B cell (primary cell): ENCODE measurements at regions not wholly inside any gene's neighbourhood (a gene's known extent, or its start where the extent isn't known, plus 50 kb on each side); places are given as distances from the start of the nearest gene placed in this dataset.

Source experiments
- ATAC-seq: fragments of 200-7000 bp; cut with Tn5 transposase; one replicate; pipeline ENCODE4 v1.10.0; 2021; ENCODE audit warnings: low read depth, mild to moderate bottlenecking, moderate number of reproducible peaks, moderate library complexity
- CTCF ChIA-PET: fragments of 350-600 bp; sonication (Branson Sonifier 250); formaldehyde crosslinking; loops from one replicate; lab custom pipeline; 2021; ENCODE audit warnings: antibody characterized with exemption, inconsistent platforms; lab: Charles Lee
- POLR2A ChIA-PET: fragments of 350-600 bp; sonication (Branson Sonifier 250); formaldehyde crosslinking; loops from one replicate; lab custom pipeline; 2021; ENCODE audit warnings: antibody characterized with exemption; lab: Charles Lee
- DNase-seq: peaks from one replicate; pipeline ENCODE4 v3.0.0; 2013
- H2AFZ ChIP-seq: 2 replicates; pipeline ENCODE4 v1.6.1; 2012; ENCODE audit warnings: mild to moderate bottlenecking, low read depth, low read length; ENCODE audit not compliant: insufficient read depth, poor library complexity, severe bottlenecking
- H3K27ac ChIP-seq, 2 donors: 1 replicate in 1 of 2; 2 replicates in 1 of 2; pipeline ENCODE4 v1.5.1; 2012 to 2013; ENCODE audit warnings: low read length in 2 of 2, mild to moderate bottlenecking in 2 of 2, moderate library complexity in 1 of 2
- H3K27me3 ChIP-seq, 4 experiments: fragments of 200-600 bp in 1 of 4; sonication (generic) in 1 of 4; replicated peaks in 1 of 4; 1 replicate in 2 of 4; 2 replicates in 2 of 4; pipeline versions ENCODE4 v1.6.1 to v1.7.0; 2013 to 2016; ENCODE audit warnings: low read length in 3 of 4, mild to moderate bottlenecking in 2 of 4, mixed read lengths in 1 of 4, moderate library complexity in 1 of 4; ENCODE audit not compliant: insufficient read depth in 4 of 4, control insufficient read depth in 3 of 4; ENCODE audit errors: control extremely low read depth in 1 of 4
- H3K36me3 ChIP-seq, 2 experiments: replicated peaks in 1 of 2; 1 replicate in 1 of 2; 2 replicates in 1 of 2; pipeline versions ENCODE4 v1.6.1 to v1.7.1; 2013; ENCODE audit warnings: low read length in 1 of 2; ENCODE audit not compliant: insufficient read depth in 2 of 2, control insufficient read depth in 1 of 2; ENCODE audit errors: control extremely low read depth in 1 of 2, extremely low read depth in 1 of 2
- H3K4me1 ChIP-seq, 2 donors: fragments of 200-600 bp in 1 of 2; sonication (generic) in 1 of 2; 1 replicate in 1 of 2; 2 replicates in 1 of 2; pipeline versions ENCODE4 v1.5.1 to v1.6.1; 2013 to 2017; ENCODE audit warnings: low read length in 2 of 2; ENCODE audit not compliant: control insufficient read depth in 2 of 2, insufficient read depth in 2 of 2
- H3K4me2 ChIP-seq: replicated peaks from 2 replicates; pipeline ENCODE3; 2012; ENCODE audit warnings: mild to moderate bottlenecking, low read depth, low read length; ENCODE audit not compliant: poor library complexity, severe bottlenecking
- H3K4me3 ChIP-seq, 5 experiments: fragments of 200-600 bp in 1 of 5; sonication (generic) in 1 of 5; 1 replicate in 3 of 5; 2 replicates in 2 of 5; pipeline versions ENCODE4 v1.5.1 to v1.7.0; 2011 to 2016; ENCODE audit warnings: low read length in 4 of 5, mild to moderate bottlenecking in 4 of 5, low read depth in 2 of 5, control low read depth in 1 of 5, moderate library complexity in 1 of 5; ENCODE audit not compliant: insufficient read depth in 1 of 5; ENCODE audit errors: control extremely low read depth in 1 of 5, extremely low read depth in 1 of 5
- H3K79me2 ChIP-seq: fragments of 200-600 bp; sonication (generic); one replicate; pipeline ENCODE4 v1.6.0; 2016; ENCODE audit warnings: low read length; ENCODE audit not compliant: control insufficient read depth, insufficient read depth
- H3K9ac ChIP-seq: fragments of 200-600 bp; sonication (generic); 2 replicates; pipeline ENCODE4 v1.6.1; 2017; ENCODE audit warnings: mild to moderate bottlenecking, low read length, moderate library complexity
- H3K9me3 ChIP-seq, 3 donors: one replicate each; pipeline versions ENCODE4 v1.6.1 to v1.7.1; 2013; ENCODE audit warnings: low read length in 2 of 3; ENCODE audit not compliant: control insufficient read depth in 2 of 3, insufficient read depth in 1 of 3; ENCODE audit errors: control extremely low read depth in 1 of 3
- H4K20me1 ChIP-seq: 2 replicates; pipeline ENCODE4 v1.6.0; 2012; ENCODE audit warnings: mild to moderate bottlenecking, low read length; ENCODE audit not compliant: insufficient read depth, control insufficient read depth, poor library complexity, severe bottlenecking
- H3K27ac Mint-ChIP-seq: one replicate; pipeline ENCODE4 v1.8.0; 2021; ENCODE audit warnings: mixed read lengths
- H3K27me3 Mint-ChIP-seq: one replicate; pipeline ENCODE4 v1.8.0; 2021; ENCODE audit warnings: mixed read lengths
- H3K4me1 Mint-ChIP-seq: one replicate; pipeline ENCODE4 v1.8.0; 2021; ENCODE audit warnings: mixed read lengths
- H3K4me3 Mint-ChIP-seq: one replicate; pipeline ENCODE4 v1.8.0; 2021; ENCODE audit warnings: mixed read lengths
- H3K9me3 Mint-ChIP-seq: one replicate; pipeline ENCODE4 v1.8.0; 2022; ENCODE audit warnings: mixed read lengths; ENCODE audit not compliant: insufficient read depth
- CTCF ChIP-seq: fragments of 200-600 bp; IDR thresholded peaks from one replicate; pipeline ENCODE4 v1.8.0; 2022; ENCODE audit warnings: antibody characterized with exemption, mild to moderate bottlenecking
- EZH2 ChIP-seq: IDR thresholded peaks from 2 replicates; pipeline ENCODE4 v1.6.1; 2012; ENCODE audit warnings: borderline replicate concordance, low read depth, mild to moderate bottlenecking, moderate library complexity, low read length; ENCODE audit not compliant: insufficient read depth, poor library complexity, severe bottlenecking
- WGBS: methylation state at CpG from one replicate; pipeline ENCODE4 v1.1.5; 2013; ENCODE audit warnings: missing lambda C conversion rate; ENCODE audit not compliant: insufficient coverage; 5-methylcytosine and 5-hydroxymethylcytosine counted together
- intact Hi-C: fragments of 100-400 bp; cut with micrococcal nuclease; formaldehyde crosslinking; loops from one replicate; pipeline ENCODE4 v1.10.0; 2022

- Histone ChIP-seq H3K27me3 (no peaks in the 10 kb centered on the region), H3K4me2 (no peak overlapping the region), H3K27ac (no peak overlapping the region), H3K79me2 (no peaks in the 10 kb centered on the region), H3K9me3 (no peaks in the 10 kb centered on the region), H3K4me1 (no peaks in the 10 kb centered on the region), H3K9ac (no peak overlapping the region), H2AFZ (no peak overlapping the region), H3K4me3 (no peak overlapping the region), H4K20me1 (no peaks in the 10 kb centered on the region), H3K36me3 (no peaks in the 10 kb centered on the region)
- CTCF ChIA-PET = no interaction called here
- no peaks in the 10 kb centered on the region for H3K27me3 Mint-ChIP-seq
- 100% methylated on average over 1 of the region's 1 CpG for WGBS
- ATAC-seq (no peak), DNase-seq (no peak)
- no peak overlapping the region for H3K27ac Mint-ChIP-seq
- H3K4me3 Mint-ChIP-seq = no peak overlapping the region
- intact Hi-C loops = no loop called here
- no peaks in the 10 kb centered on the region for H3K4me1 Mint-ChIP-seq
- TF ChIP-seq CTCF (no peak), EZH2 (no peak)
- POLR2A ChIA-PET = no interaction called here
- no peaks in the 10 kb centered on the region for H3K9me3 Mint-ChIP-seq
Observed at GRCh38 chr5:84568171-84568570, 183.5 kb upstream of the EDIL3 start.

GRCh38 chr5:84565866-84566265 is 181.2 kb upstream of the EDIL3 start:
- ATAC-seq = no peak
- Histone ChIP-seq H3K4me1 (no peaks in the 10 kb centered on the region), H2AFZ (no peak overlapping the region), H4K20me1 (no peaks in the 10 kb centered on the region), H3K9ac (no peak overlapping the region), H3K27me3 (no peaks in the 10 kb centered on the region), H3K4me3 (no peak overlapping the region), H3K4me2 (no peak overlapping the region), H3K9me3 (no peaks in the 10 kb centered on the region), H3K79me2 (no peaks in the 10 kb centered on the region), H3K27ac (no peak overlapping the region), H3K36me3 (no peaks in the 10 kb centered on the region)
- intact Hi-C loops = no loop called here
- POLR2A ChIA-PET = no interaction called here
- no peak overlapping the region for H3K4me3 Mint-ChIP-seq
- CTCF ChIA-PET = no interaction called here
- DNase-seq = no peak
- H3K9me3 Mint-ChIP-seq = peaks cover 3% of the 10 kb centered on the region
- no peak overlapping the region for H3K27ac Mint-ChIP-seq
- H3K4me1 Mint-ChIP-seq = no peaks in the 10 kb centered on the region
- H3K27me3 Mint-ChIP-seq = no peaks in the 10 kb centered on the region
- WGBS = no CpG with 5 or more reads among the region's 1 CpG
- TF ChIP-seq EZH2 = no peak
- no peak for TF ChIP-seq CTCF
